Lung (tissue), 11 donors: ENCODE measurements at regions not wholly inside any gene's neighbourhood (a gene's known extent, or its start where the extent isn't known, plus 50 kb on each side); places are given as distances from the start of the nearest gene placed in this dataset.

Experiments used
- ATAC-seq: fragments of 200-7000 bp; cut with Tn5 transposase; one replicate; pipeline ENCODE4 v1.9.1; 2020; ENCODE audit warnings: moderate number of reproducible peaks; ENCODE audit not compliant: insufficient read depth, low FRiP score
- DNase-seq, 3 donors: peaks; one replicate each; pipeline ENCODE4 v3.0.0-alpha.2; 2013 to 2017
- H3K27ac ChIP-seq, 2 donors: one replicate each; pipeline ENCODE4 v1.5.1; 2013; ENCODE audit warnings: mild to moderate bottlenecking in 2 of 2, moderate library complexity in 2 of 2, control low read depth in 1 of 2, inconsistent platforms in 1 of 2, low read depth in 1 of 2, low read length in 1 of 2
- H3K27me3 ChIP-seq, 3 donors: one replicate each; pipeline ENCODE4 v1.5.1; 2013; ENCODE audit warnings: low read length in 2 of 3; ENCODE audit not compliant: control insufficient read depth in 3 of 3, insufficient read depth in 3 of 3
- H3K36me3 ChIP-seq, 4 donors: one replicate each; pipeline ENCODE4 v1.5.1; 2013; ENCODE audit warnings: low read length in 4 of 4, mild to moderate bottlenecking in 1 of 4, moderate library complexity in 1 of 4; ENCODE audit not compliant: control insufficient read depth in 4 of 4, insufficient read depth in 4 of 4
- H3K4me1 ChIP-seq, 5 donors: one replicate each; pipeline ENCODE4 v1.5.1; 2013; ENCODE audit warnings: low read length in 5 of 5, mild to moderate bottlenecking in 2 of 5, moderate library complexity in 1 of 5; ENCODE audit not compliant: control insufficient read depth in 5 of 5, insufficient read depth in 5 of 5
- H3K4me3 ChIP-seq: one replicate; pipeline ENCODE4 v1.5.1; 2013; ENCODE audit warnings: mild to moderate bottlenecking, control low read depth, moderate library complexity
- H3K9ac ChIP-seq, 2 donors: one replicate each; pipeline ENCODE4 v1.5.1; 2013; ENCODE audit warnings: low read length in 2 of 2, control low read depth in 1 of 2; ENCODE audit not compliant: insufficient read depth in 1 of 2
- H3K9me3 ChIP-seq, 4 donors: one replicate each; pipeline ENCODE4 v1.5.1; 2013; ENCODE audit warnings: low read length in 3 of 4, mild to moderate bottlenecking in 1 of 4, moderate library complexity in 1 of 4; ENCODE audit not compliant: control insufficient read depth in 4 of 4, insufficient read depth in 3 of 4
- WGBS, 2 donors: extraction: QIAGEN DNeasy Blood & Tissue Kit; methylation state at CpG; one replicate each; pipeline ENCODE4 v1.1.7; 2013; 5-methylcytosine and 5-hydroxymethylcytosine counted together
- TF ChIP-seq, protein P1 (sequence below): IDR thresholded peaks from 2 replicates; pipeline ENCODE4 v1.5.1; 2012; ENCODE audit warnings: mild to moderate bottlenecking; ENCODE audit errors: control extremely low read depth, extremely low read depth
- donor health status: control.
- donor health status: control.
- donor health status: Bipolar disorder and iron deficiency.
- donor health status: healthy.
- donor health status: DM: yes; HTN: yes; CAD: no.

DNA sequence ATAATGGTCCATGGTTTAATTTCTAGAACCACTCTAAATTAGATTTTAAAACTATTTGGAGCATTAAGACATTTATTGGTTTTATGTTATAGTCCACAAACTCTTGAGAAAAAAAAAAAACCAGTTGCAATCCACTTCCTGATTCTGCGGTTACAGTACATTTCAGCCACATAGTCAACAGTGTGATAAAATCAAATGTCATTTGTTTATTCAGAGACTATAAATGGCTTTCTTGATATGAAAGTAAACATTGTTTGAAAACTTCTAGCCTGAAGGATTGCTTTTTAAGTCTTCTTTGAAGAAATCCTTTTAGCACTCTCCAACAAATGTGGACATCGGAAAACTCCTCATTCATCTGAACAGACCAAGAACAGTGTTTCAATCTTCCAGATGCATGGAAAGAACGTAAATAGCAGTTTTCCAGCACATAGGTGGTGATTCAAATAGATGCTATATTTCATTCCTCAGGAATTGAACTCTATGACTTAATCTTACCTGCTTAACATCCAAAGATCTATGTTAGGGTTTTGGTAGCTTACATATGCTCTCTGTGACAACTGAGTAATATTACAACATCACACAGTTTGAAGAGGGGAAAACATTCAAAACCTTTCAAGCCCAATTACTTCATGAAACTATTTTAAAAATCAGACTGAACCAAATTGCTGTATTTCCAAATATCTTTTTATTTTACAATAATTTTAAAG, 87.8 kb upstream of the UBE2E2 start:
- Histone ChIP-seq H3K4me1 (peaks cover 3 to 39% (median 12%) of the 10 kb centered on the region in 5 donors), H3K27me3 (no peaks in the 10 kb centered on the region), H3K27ac (no peak overlapping the region), H3K36me3 (no peaks in the 10 kb centered on the region), H3K9me3 (no peaks in the 10 kb centered on the region), H3K9ac (no peak overlapping the region), H3K4me3 (no peak overlapping the region)
- TF ChIP-seq, protein P1, sequence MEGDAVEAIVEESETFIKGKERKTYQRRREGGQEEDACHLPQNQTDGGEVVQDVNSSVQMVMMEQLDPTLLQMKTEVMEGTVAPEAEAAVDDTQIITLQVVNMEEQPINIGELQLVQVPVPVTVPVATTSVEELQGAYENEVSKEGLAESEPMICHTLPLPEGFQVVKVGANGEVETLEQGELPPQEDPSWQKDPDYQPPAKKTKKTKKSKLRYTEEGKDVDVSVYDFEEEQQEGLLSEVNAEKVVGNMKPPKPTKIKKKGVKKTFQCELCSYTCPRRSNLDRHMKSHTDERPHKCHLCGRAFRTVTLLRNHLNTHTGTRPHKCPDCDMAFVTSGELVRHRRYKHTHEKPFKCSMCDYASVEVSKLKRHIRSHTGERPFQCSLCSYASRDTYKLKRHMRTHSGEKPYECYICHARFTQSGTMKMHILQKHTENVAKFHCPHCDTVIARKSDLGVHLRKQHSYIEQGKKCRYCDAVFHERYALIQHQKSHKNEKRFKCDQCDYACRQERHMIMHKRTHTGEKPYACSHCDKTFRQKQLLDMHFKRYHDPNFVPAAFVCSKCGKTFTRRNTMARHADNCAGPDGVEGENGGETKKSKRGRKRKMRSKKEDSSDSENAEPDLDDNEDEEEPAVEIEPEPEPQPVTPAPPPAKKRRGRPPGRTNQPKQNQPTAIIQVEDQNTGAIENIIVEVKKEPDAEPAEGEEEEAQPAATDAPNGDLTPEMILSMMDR: no peak
- peak in 2 of 3 donors; percentile 74 to 84 for DNase-seq
- peak; percentile 39 for ATAC-seq
- WGBS, 2 donors: 27 to 32% methylated on average over 3 of the region's 3 CpGs

DNA sequence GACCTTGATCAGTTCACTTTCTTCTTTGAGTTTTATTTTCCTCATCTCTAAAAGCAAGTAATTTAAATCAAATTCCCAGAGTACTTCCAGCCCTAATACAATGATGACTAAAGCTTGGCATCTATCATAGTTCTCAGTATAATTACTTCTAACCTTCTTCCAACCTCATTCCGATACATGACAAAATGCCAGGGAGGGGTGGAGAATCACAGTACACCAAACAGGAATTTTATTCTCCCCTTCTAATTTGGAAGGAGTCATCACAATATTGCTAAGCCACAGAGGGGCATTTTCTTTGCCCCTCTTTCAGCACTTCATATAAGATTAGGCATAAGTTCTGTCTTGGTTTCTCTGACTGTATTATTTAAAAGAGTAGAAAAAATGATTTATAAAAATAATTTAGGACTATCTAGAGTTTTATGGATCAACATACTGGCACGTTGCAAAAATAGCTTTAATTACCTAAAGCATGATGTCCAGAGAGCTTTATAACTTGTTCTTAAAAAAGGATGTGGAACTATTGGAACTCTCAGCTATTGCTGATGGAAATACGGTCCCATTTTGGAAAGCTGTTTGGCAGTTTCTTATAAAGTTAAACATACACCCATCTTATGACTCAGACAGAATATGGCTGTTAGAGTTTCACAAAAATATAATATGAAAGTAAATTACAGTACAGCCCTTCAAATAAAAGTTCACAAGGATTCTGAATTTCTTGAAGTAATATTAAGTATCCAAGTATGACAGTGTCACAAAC, 86.9 kb upstream of the UBE2E2 start:
- ATAC-seq (no peak), DNase-seq (peak in 2 of 3 donors; percentile 20 to 46)
- no peak overlapping the region for H3K9ac ChIP-seq
- H3K36me3 ChIP-seq: no peaks in the 10 kb centered on the region
- no peak overlapping the region for H3K4me3 ChIP-seq
- H3K27ac ChIP-seq: no peak overlapping the region
- no peaks in the 10 kb centered on the region for H3K27me3 ChIP-seq
- no peaks in the 10 kb centered on the region for H3K9me3 ChIP-seq
- TF ChIP-seq, protein P1: no peak
- 67 to 85% methylated on average over 3 of the region's 3 CpGs for WGBS, 2 donors
- H3K4me1 ChIP-seq: peaks cover 3 to 43% (median 12%) of the 10 kb centered on the region in 5 donors

DNA sequence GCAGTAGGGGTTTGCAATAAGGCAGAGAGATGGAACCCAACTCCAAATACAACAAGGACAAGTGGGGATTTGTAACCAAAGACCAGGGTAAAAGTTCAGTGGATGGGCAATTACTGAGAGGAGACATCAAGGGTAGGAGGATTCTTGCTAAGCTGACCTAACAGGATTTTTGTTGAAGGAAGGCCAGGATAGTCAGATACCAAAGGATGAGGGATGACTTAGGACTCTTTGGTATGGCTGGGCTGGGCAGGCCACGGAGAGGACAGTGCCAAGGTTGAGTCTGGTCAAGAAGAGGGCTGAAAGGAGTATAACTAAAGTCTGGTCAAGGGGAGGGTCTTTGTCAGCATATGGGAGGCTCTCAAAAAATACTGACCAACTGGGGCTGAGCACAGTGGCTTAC, 85.3 kb upstream of the UBE2E2 start:
- 87 to 92% methylated on average over 1 of the region's 1 CpG for WGBS, 2 donors
- H3K27ac ChIP-seq: no peak overlapping the region
- H3K27me3 ChIP-seq: no peaks in the 10 kb centered on the region
- H3K36me3 ChIP-seq: no peaks in the 10 kb centered on the region
- H3K9ac ChIP-seq: no peak overlapping the region
- H3K4me3 ChIP-seq: no peak overlapping the region
- TF ChIP-seq, protein P1: no peak
- DNase-seq (no peak), ATAC-seq (no peak)
- no peaks in the 10 kb centered on the region for H3K9me3 ChIP-seq
- H3K4me1 ChIP-seq: peaks cover 3 to 49% (median 12%) of the 10 kb centered on the region in 5 donors
